ENCODE measurements at regions not wholly inside any gene's neighbourhood (a gene's known extent, or its start where the extent isn't known, plus 50 kb on each side); places are given as distances from the start of the nearest gene placed in this dataset.

DNA sequence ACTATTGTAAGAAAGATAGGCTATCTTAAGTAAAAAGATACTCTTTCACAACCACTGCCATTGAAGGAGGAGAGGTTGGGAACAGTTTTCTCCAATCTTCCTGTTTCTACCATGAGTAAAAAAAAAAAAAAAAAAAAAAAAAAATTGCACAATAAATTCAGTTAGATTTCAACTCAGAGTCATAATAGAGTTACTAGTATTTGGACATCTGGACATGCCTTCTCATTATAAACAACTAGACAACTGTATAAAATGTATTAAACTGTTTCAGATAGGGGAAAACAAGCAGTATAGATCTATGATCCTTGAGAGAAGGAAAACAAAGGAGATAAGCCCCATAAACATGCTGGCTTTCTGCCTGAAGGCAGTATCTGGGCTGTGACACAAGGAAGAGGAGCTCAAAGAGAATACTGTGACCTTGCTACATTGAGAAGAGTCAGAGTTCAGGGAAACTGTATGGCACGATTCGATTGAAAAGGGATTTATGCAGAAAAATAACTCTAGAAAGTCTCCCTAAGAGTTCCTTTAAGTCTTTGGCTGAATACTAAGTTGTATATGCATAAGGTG is 249.2 kb upstream of the POU5F2 start:
- TF ChIP-seq ZFP30 (CRISPR knock-in tag; IDR thresholded peaks at IDR 0.05): no peak
- no peak for TF ChIP-seq ARNTL (CRISPR knock-in tag; IDR thresholded peaks at IDR 0.05; ENCODE audit: borderline replicate concordance, low read depth)
- no peak for TF ChIP-seq ISL1 (CRISPR knock-in tag; IDR thresholded peaks at IDR 0.05)
